ENCODE measurements at regions not wholly inside any gene's neighbourhood (a gene's known extent, or its start where the extent isn't known, plus 50 kb on each side); places are given as distances from the start of the nearest gene placed in this dataset.

- no peak overlapping the region for H3K4me3 Mint-ChIP-seq
- no peak overlapping the region for H3K27ac Mint-ChIP-seq
- peaks cover 2 to 16% (median 3%) of the 10 kb centered on the region in 3 donors for H3K27me3 Mint-ChIP-seq (ENCODE audit: low read depth in 3 of 3)
- no peaks in the 10 kb centered on the region for H3K36me3 Mint-ChIP-seq
- H3K9me3 Mint-ChIP-seq, result no peaks in the 10 kb centered on the region
- DNase-seq, result no peak
- H3K4me1 Mint-ChIP-seq, result no peaks in the 10 kb centered on the region
Observed at GRCh38 chr5:168209244-168209995, 82.0 kb upstream of the WWC1 start.

- H3K4me3 Mint-ChIP-seq, result no peak overlapping the region
- no peaks in the 10 kb centered on the region for H3K4me1 Mint-ChIP-seq
- DNase-seq, result no peak
Observed at GRCh38 chr5:168209997-168210396, 81.4 kb upstream of the WWC1 start.

GRCh38 chr5:168211245-168211644 is 80.2 kb upstream of the WWC1 start:
- Mint-ChIP-seq H3K27ac (no peak overlapping the region), H3K4me3 (no peak overlapping the region), H3K36me3 (no peaks in the 10 kb centered on the region), H3K27me3 (ENCODE audit: low read depth in 3 of 3) (peaks cover 2 to 16% (median 3%) of the 10 kb centered on the region in 3 donors), H3K9me3 (no peaks in the 10 kb centered on the region), H3K4me1 (no peaks in the 10 kb centered on the region)
- DNase-seq, result no peak

More at GRCh38 chr5:168209997-168210396, 81.4 kb upstream of the WWC1 start:
- H3K27me3 Mint-ChIP-seq (ENCODE audit: low read depth in 3 of 3), result peaks cover 2 to 16% (median 2%) of the 10 kb centered on the region in 3 donors
- no peaks in the 10 kb centered on the region for H3K9me3 Mint-ChIP-seq
- no peak overlapping the region for H3K27ac Mint-ChIP-seq
- no peaks in the 10 kb centered on the region for H3K36me3 Mint-ChIP-seq

GRCh38 chr5:168211936-168212335 is 79.5 kb upstream of the WWC1 start:
- Mint-ChIP-seq H3K27me3 (ENCODE audit: low read depth in 3 of 3) (peaks cover 2 to 12% (median 3%) of the 10 kb centered on the region in 3 donors), H3K4me1 (no peaks in the 10 kb centered on the region), H3K36me3 (no peaks in the 10 kb centered on the region), H3K27ac (no peak overlapping the region), H3K4me3 (no peak overlapping the region), H3K9me3 (no peaks in the 10 kb centered on the region)
- no peak for DNase-seq

GRCh38 chr5:168214071-168214470 is 77.4 kb upstream of the WWC1 start:
- peaks cover 2 to 8% (median 3%) of the 10 kb centered on the region in 3 donors for H3K27me3 Mint-ChIP-seq (ENCODE audit: low read depth in 3 of 3)
- no peaks in the 10 kb centered on the region for H3K9me3 Mint-ChIP-seq
- DNase-seq, result no peak
- H3K27ac Mint-ChIP-seq, result no peak overlapping the region
- H3K4me1 Mint-ChIP-seq, result peaks cover 0 to 2% of the 10 kb centered on the region in 2 donors
- H3K4me3 Mint-ChIP-seq, result no peak overlapping the region
- H3K36me3 Mint-ChIP-seq, result no peaks in the 10 kb centered on the region

GRCh38 chr5:168214886-168215285 is 76.6 kb upstream of the WWC1 start:
- no peaks in the 10 kb centered on the region for H3K36me3 Mint-ChIP-seq
- H3K9me3 Mint-ChIP-seq, result no peaks in the 10 kb centered on the region
- DNase-seq, result no peak
- no peak overlapping the region for H3K27ac Mint-ChIP-seq
- peaks cover 2 to 8% (median 3%) of the 10 kb centered on the region in 3 donors for H3K27me3 Mint-ChIP-seq (ENCODE audit: low read depth in 3 of 3)
- H3K4me1 Mint-ChIP-seq, result peaks cover 6 to 10% of the 10 kb centered on the region in 2 donors
- no peak overlapping the region for H3K4me3 Mint-ChIP-seq

- no peaks in the 10 kb centered on the region for H3K9me3 Mint-ChIP-seq
Observed at GRCh38 chr5:168215646-168216045, 75.8 kb upstream of the WWC1 start.

GRCh38 chr5:168216989-168217388 is 74.5 kb upstream of the WWC1 start:
- no peaks in the 10 kb centered on the region for H3K36me3 Mint-ChIP-seq
- H3K9me3 Mint-ChIP-seq, result no peaks in the 10 kb centered on the region
- peaks cover 6 to 12% of the 10 kb centered on the region in 2 donors for H3K4me1 Mint-ChIP-seq
- no peak for DNase-seq
- no peak overlapping the region for H3K4me3 Mint-ChIP-seq
- H3K27ac Mint-ChIP-seq, result no peak overlapping the region
- peaks cover 1 to 8% (median 2%) of the 10 kb centered on the region in 3 donors for H3K27me3 Mint-ChIP-seq (ENCODE audit: low read depth in 3 of 3)

More at GRCh38 chr5:168215646-168216045, 75.8 kb upstream of the WWC1 start:
- Mint-ChIP-seq H3K27me3 (ENCODE audit: low read depth in 3 of 3) (peaks cover 1 to 8% (median 2%) of the 10 kb centered on the region in 3 donors), H3K36me3 (no peaks in the 10 kb centered on the region), H3K4me3 (no peak overlapping the region), H3K4me1 (peaks cover 6 to 12% of the 10 kb centered on the region in 2 donors), H3K27ac (no peak overlapping the region)
- no peak for DNase-seq

GRCh38 chr5:168217497-168217896 is 73.9 kb upstream of the WWC1 start:
- Mint-ChIP-seq H3K4me1 (peaks cover 6 to 12% of the 10 kb centered on the region in 2 donors), H3K27me3 (ENCODE audit: low read depth in 3 of 3) (peaks cover 1 to 8% (median 2%) of the 10 kb centered on the region in 3 donors), H3K27ac (no peak overlapping the region), H3K4me3 (no peak overlapping the region), H3K9me3 (no peaks in the 10 kb centered on the region), H3K36me3 (no peaks in the 10 kb centered on the region)
- DNase-seq, result no peak

GRCh38 chr5:168218746-168219145 is 72.7 kb upstream of the WWC1 start:
- Mint-ChIP-seq H3K4me3 (no peak overlapping the region), H3K27me3 (ENCODE audit: low read depth in 3 of 3) (peaks cover 0 to 2% (median 1%) of the 10 kb centered on the region in 3 donors), H3K27ac (peak overlapping the region in 1 of 6 donors; percentile 20), H3K4me1 (peaks cover 6 to 12% of the 10 kb centered on the region in 2 donors), H3K9me3 (no peaks in the 10 kb centered on the region), H3K36me3 (no peaks in the 10 kb centered on the region)
- DNase-seq, result no peak

- Mint-ChIP-seq H3K27me3 (ENCODE audit: low read depth in 3 of 3) (peaks cover 0 to 1% (median 0%) of the 10 kb centered on the region in 3 donors), H3K9me3 (no peaks in the 10 kb centered on the region), H3K4me3 (peak overlapping the region; percentile 41 to 73 (median 57)), H3K27ac (peak overlapping the region in 1 of 6 donors; percentile 56), H3K4me1 (peaks cover 6 to 12% of the 10 kb centered on the region in 2 donors), H3K36me3 (no peaks in the 10 kb centered on the region)
- peak; percentile 47 to 57 (median 52) for DNase-seq
Observed at GRCh38 chr5:168219515-168220410, 71.7 kb upstream of the WWC1 start.

- Mint-ChIP-seq H3K4me3 (no peak overlapping the region), H3K27me3 (ENCODE audit: low read depth in 3 of 3) (peaks cover 0 to 4% (median 3%) of the 10 kb centered on the region in 3 donors), H3K4me1 (peaks cover 30 to 41% of the 10 kb centered on the region in 2 donors), H3K9me3 (no peaks in the 10 kb centered on the region), H3K36me3 (peaks cover 0 to 3% (median 0%) of the 10 kb centered on the region in 3 donors), H3K27ac (peak overlapping the region in 1 of 6 donors; percentile 9)
- DNase-seq, result no peak
Observed at GRCh38 chr5:168224085-168224484, 67.4 kb upstream of the WWC1 start.

GRCh38 chr5:168226012-168226411 is 65.4 kb upstream of the WWC1 start:
- Mint-ChIP-seq H3K4me1 (peaks cover 37 to 49% of the 10 kb centered on the region in 2 donors), H3K36me3 (peaks cover 0 to 10% (median 3%) of the 10 kb centered on the region in 3 donors), H3K27ac (peak overlapping the region in 3 of 6 donors; percentile 6 to 17 (median 7)), H3K9me3 (no peaks in the 10 kb centered on the region), H3K4me3 (peak overlapping the region in 1 of 5 donors; percentile 2), H3K27me3 (ENCODE audit: low read depth in 3 of 3) (peaks cover 0 to 4% (median 3%) of the 10 kb centered on the region in 3 donors)
- no peak for DNase-seq

GRCh38 chr5:168227001-168227400 is 64.4 kb upstream of the WWC1 start:
- Mint-ChIP-seq H3K27ac (peak overlapping the region in 5 of 6 donors; percentile 34 to 75 (median 67)), H3K36me3 (peaks cover 0 to 10% (median 3%) of the 10 kb centered on the region in 3 donors), H3K4me1 (peaks cover 37 to 50% of the 10 kb centered on the region in 2 donors), H3K4me3 (peak overlapping the region; percentile 15 to 73 (median 65)), H3K27me3 (ENCODE audit: low read depth in 3 of 3) (peaks cover 0 to 4% (median 3%) of the 10 kb centered on the region in 3 donors), H3K9me3 (no peaks in the 10 kb centered on the region)
- no peak for DNase-seq
